KMS-11 (cell line): ENCODE measurements at regions not wholly inside any gene's neighbourhood (a gene's known extent, or its start where the extent isn't known, plus 50 kb on each side); places are given as distances from the start of the nearest gene placed in this dataset.

Experiments used
- H2AFZ ChIP-seq: fragments of 200-600 bp; sonication (generic); 2 replicates; pipeline ENCODE4 v1.6.1; 2016; ENCODE audit warnings: antibody characterized with exemption, mixed run types, low read depth
- H3K27ac ChIP-seq: fragments of 200-600 bp; sonication (generic); 2 replicates; pipeline ENCODE4 v1.6.1; 2016; ENCODE audit warnings: mild to moderate bottlenecking, mixed run types
- H3K27me3 ChIP-seq: fragments of 200-600 bp; sonication (generic); 2 replicates; pipeline ENCODE4 v1.6.1; 2017; ENCODE audit warnings: mild to moderate bottlenecking, low read depth, mixed run types, moderate library complexity; ENCODE audit not compliant: insufficient read depth
- H3K36me3 ChIP-seq: fragments of 200-600 bp; sonication (generic); 2 replicates; pipeline ENCODE4 v1.6.1; 2017; ENCODE audit warnings: mild to moderate bottlenecking, mixed run types; ENCODE audit not compliant: insufficient read depth
- H3K4me1 ChIP-seq: fragments of 200-600 bp; sonication (generic); 2 replicates; pipeline ENCODE4 v1.6.1; 2016; ENCODE audit warnings: mild to moderate bottlenecking, low read depth, mixed run types; ENCODE audit not compliant: poor library complexity, severe bottlenecking
- H3K4me2 ChIP-seq: fragments of 200-600 bp; sonication (generic); 2 replicates; pipeline ENCODE4 v1.7.0; 2016; ENCODE audit warnings: mild to moderate bottlenecking, mixed run types
- H3K4me3 ChIP-seq: fragments of 200-600 bp; sonication (generic); IDR thresholded peaks from 2 replicates; pipeline ENCODE4 v1.6.1; 2017; ENCODE audit warnings: low read depth, low read length, mixed read lengths; ENCODE audit not compliant: insufficient read depth
- H3K79me2 ChIP-seq: fragments of 200-600 bp; sonication (generic); 2 replicates; pipeline ENCODE4 v1.6.1; 2016; ENCODE audit warnings: low read depth, mixed run types; ENCODE audit not compliant: insufficient read depth
- H3K9ac ChIP-seq: fragments of 200-600 bp; sonication (generic); 2 replicates; pipeline ENCODE4 v1.6.1; 2016; ENCODE audit warnings: mild to moderate bottlenecking, mixed run types
- H4K20me1 ChIP-seq: fragments of 200-600 bp; sonication (generic); 2 replicates; pipeline ENCODE4 v1.6.1; 2016; ENCODE audit warnings: mild to moderate bottlenecking, mixed run types; ENCODE audit not compliant: insufficient read depth
- TF ChIP-seq, protein P1 (sequence below): fragments of 200-600 bp; sonication (generic); conservative IDR thresholded peaks from 2 replicates; pipeline ENCODE4 v1.6.1; 2017; ENCODE audit warnings: low read depth, mild to moderate bottlenecking, antibody characterized with exemption, low read length, moderate library complexity, mixed read lengths

DNA sequence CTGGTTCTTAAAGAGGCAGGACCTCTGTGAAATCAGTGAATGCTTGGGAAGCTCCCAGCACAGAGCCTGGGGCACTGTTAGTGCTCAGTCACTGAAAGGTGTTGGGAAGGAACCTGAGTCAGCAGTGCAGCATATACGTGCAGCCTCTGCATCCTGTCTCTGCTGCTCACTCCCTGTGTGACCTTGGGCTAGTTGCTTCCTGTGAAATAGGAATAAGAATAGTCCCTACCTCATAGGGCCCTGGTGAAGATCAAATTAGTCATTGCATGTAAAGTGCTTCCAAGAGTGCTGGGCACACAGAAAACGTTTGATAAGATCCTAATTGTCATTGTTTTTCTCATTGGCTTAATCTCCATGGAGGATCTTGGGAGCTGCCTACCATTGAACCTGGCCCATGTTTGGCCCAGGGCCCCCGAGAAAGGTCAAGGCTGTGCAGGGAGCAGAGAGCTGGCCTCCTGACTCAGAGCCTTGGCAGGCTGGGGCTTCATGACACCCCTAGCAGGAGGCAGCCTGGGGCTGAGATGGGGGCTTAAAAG, 73.3 kb upstream of the COL13A1 start:
- Histone ChIP-seq H3K27me3 (peaks cover 69% of the 10 kb centered on the region), H3K9ac (no peak overlapping the region), H3K4me3 (no peak overlapping the region), H3K4me2 (no peak overlapping the region), H3K36me3 (no peaks in the 10 kb centered on the region), H4K20me1 (no peaks in the 10 kb centered on the region), H2AFZ (no peak overlapping the region), H3K4me1 (no peaks in the 10 kb centered on the region), H3K79me2 (no peaks in the 10 kb centered on the region), H3K27ac (no peak overlapping the region)
- TF ChIP-seq, protein P1, sequence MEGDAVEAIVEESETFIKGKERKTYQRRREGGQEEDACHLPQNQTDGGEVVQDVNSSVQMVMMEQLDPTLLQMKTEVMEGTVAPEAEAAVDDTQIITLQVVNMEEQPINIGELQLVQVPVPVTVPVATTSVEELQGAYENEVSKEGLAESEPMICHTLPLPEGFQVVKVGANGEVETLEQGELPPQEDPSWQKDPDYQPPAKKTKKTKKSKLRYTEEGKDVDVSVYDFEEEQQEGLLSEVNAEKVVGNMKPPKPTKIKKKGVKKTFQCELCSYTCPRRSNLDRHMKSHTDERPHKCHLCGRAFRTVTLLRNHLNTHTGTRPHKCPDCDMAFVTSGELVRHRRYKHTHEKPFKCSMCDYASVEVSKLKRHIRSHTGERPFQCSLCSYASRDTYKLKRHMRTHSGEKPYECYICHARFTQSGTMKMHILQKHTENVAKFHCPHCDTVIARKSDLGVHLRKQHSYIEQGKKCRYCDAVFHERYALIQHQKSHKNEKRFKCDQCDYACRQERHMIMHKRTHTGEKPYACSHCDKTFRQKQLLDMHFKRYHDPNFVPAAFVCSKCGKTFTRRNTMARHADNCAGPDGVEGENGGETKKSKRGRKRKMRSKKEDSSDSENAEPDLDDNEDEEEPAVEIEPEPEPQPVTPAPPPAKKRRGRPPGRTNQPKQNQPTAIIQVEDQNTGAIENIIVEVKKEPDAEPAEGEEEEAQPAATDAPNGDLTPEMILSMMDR, result no peak

DNA sequence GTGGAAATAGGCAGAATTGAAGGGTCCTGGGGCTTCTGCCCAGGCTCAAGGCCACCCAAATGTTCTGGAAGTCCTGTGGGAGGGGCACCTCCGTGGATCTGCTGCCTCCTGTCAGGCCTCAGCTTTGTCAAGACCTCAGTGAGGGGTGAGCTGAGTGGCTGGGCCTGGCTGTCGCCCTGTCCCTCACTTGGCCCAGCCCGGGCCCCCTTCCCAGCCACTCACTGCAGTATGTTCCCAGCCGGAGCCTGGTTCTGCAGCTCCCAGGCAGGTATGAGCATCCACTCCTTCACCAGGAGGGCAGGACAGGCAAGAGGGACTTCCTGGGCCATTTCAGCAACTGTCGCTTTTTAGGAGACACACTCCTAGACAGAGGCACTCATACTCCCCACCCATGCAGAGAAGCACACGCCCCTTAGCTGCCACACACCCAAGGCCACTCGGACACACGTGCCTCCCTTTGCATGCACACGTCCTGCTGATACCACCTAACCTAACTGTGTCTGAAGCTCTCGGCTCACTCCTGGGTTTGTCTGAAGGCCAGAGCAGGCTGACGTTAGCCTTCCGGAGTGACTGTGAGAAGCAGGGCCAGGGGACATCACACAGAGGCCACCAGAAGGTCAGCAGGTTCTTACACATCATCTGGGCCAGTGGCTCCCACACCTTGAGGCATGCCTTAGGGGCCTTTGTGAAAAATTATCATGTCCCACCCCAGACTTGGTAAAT, 72.2 kb upstream of the COL13A1 start:
- H3K79me2 ChIP-seq, result no peaks in the 10 kb centered on the region
- H3K4me2 ChIP-seq, result no peak overlapping the region
- H2AFZ ChIP-seq, result no peak overlapping the region
- peaks cover 10% of the 10 kb centered on the region for H3K4me1 ChIP-seq
- H3K27me3 ChIP-seq, result peaks cover 77% of the 10 kb centered on the region
- no peak overlapping the region for H3K9ac ChIP-seq
- TF ChIP-seq, protein P1, result no peak
- no peak overlapping the region for H3K27ac ChIP-seq
- H3K4me3 ChIP-seq, result no peak overlapping the region
- H3K36me3 ChIP-seq, result no peaks in the 10 kb centered on the region
- H4K20me1 ChIP-seq, result no peaks in the 10 kb centered on the region

DNA sequence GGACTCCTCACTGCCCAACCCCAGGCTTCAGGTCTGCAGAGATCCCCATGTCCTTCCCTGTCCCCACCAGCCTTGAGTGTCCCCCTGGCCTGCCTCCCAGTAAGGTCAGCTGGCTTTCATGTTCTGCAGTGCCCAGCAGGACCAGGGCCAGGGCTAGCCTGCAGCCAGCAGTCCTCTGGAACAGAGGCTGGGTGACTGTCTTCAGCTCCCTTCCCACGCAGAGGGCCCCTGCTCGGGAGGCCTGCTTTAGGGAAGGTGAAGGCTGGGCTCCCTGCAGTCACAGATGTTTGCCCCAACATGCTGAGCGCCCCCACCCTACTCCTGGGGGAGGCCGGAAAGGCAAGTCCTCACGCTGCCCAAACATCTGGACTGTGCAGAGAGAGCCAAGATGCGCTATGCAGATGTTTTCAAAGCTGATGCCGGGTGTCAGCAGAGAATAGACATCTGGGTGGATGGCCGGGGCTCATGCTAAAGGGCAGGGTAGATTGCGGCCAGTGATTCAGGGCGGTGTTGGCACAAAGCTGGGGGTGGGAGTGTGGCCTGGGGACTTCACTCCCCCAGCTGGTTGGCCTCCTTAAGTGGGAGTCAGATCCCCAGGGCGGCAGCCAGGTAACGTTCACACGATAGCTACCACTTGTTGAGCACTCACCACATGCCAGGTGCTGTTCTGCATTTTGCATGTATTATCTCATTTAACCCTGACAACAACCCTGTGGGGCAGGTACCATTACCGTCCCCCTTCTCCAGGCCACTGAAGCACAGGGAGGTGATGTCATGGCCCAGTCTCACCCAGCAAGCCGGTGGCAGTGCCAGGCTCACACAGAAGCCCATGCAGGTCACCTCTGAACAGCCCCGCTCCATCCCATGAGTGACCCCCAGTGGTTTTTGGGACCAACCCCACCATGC, 71.2 kb upstream of the COL13A1 start:
- H3K4me1 ChIP-seq, result peaks cover 20% of the 10 kb centered on the region
- H4K20me1 ChIP-seq, result no peaks in the 10 kb centered on the region
- TF ChIP-seq, protein P1, result no peak
- no peak overlapping the region for H3K4me3 ChIP-seq
- no peaks in the 10 kb centered on the region for H3K79me2 ChIP-seq
- no peak overlapping the region for H3K9ac ChIP-seq
- no peaks in the 10 kb centered on the region for H3K36me3 ChIP-seq
- H3K4me2 ChIP-seq, result no peak overlapping the region
- H2AFZ ChIP-seq, result no peak overlapping the region
- peaks cover 76% of the 10 kb centered on the region for H3K27me3 ChIP-seq
- no peak overlapping the region for H3K27ac ChIP-seq

DNA sequence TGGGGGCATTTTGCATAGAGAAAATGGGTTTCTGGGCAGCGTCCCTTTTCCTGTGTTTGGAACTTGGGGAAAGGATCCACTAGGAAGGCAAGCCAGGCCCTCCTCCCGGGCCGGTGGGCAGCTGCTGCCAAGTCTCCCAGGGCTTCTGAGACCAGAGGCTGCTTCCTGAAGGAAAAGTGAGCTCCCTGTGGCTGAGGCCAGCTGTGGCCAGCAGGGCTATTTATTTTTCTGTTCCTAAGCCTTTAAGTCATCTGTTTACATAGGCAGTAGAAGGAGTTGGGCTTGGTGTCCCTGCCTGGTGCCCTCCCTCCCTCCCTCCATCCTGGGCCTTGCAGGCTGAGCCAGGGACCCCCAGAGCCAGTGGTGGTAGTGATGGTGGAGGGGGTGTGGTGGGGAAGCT, 70.5 kb upstream of the COL13A1 start:
- H3K27ac ChIP-seq, result no peak overlapping the region
- H3K79me2 ChIP-seq, result no peaks in the 10 kb centered on the region
- H3K4me1 ChIP-seq, result peaks cover 21% of the 10 kb centered on the region
- no peak overlapping the region for H2AFZ ChIP-seq
- H3K9ac ChIP-seq, result no peak overlapping the region
- TF ChIP-seq, protein P1, result no peak
- no peaks in the 10 kb centered on the region for H3K36me3 ChIP-seq
- no peak overlapping the region for H3K4me2 ChIP-seq
- no peaks in the 10 kb centered on the region for H4K20me1 ChIP-seq
- no peak overlapping the region for H3K4me3 ChIP-seq
- H3K27me3 ChIP-seq, result peaks cover 76% of the 10 kb centered on the region
